GM10266 (cell line): ENCODE measurements at regions not wholly inside any gene's neighbourhood (a gene's known extent, or its start where the extent isn't known, plus 50 kb on each side); places are given as distances from the start of the nearest gene placed in this dataset.
"Not testable (repeated sequence)": the region's sequence is repeated elsewhere in the genome, so short reads cannot be mapped to it uniquely, and the experiment has no call there.

Source experiments
- DNase-seq: peaks from one replicate; pipeline ENCODE4 v3.0.0; 2012; ENCODE audit errors: extremely low spot score
- TF ChIP-seq, protein P1 (sequence below): IDR thresholded peaks from 2 replicates; pipeline ENCODE4 v1.5.1; 2012; ENCODE audit warnings: mild to moderate bottlenecking, low read depth; ENCODE audit not compliant: control insufficient read depth, insufficient read depth; ENCODE audit errors: missing control alignments

DNA sequence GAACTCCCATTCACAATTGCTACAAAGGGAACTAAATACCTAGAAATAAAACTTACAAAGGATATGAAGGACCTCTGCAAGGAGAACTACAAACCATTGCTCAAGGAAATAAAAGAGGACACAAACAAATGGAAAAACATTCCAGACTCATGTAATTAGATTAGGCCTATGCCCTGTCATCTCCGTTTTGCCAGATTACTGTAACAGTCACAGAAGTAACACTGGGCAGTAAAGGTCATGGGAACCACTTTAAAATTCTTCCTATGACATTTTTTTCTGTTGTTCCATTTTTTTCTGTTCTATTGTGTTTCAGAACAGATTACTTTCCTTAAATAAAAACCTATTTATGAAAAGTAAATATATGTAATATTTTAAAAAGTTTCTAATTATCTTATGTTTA lies 199.4 kb upstream of the CENPE start:
- DNase-seq: no peak
- TF ChIP-seq, protein P1, sequence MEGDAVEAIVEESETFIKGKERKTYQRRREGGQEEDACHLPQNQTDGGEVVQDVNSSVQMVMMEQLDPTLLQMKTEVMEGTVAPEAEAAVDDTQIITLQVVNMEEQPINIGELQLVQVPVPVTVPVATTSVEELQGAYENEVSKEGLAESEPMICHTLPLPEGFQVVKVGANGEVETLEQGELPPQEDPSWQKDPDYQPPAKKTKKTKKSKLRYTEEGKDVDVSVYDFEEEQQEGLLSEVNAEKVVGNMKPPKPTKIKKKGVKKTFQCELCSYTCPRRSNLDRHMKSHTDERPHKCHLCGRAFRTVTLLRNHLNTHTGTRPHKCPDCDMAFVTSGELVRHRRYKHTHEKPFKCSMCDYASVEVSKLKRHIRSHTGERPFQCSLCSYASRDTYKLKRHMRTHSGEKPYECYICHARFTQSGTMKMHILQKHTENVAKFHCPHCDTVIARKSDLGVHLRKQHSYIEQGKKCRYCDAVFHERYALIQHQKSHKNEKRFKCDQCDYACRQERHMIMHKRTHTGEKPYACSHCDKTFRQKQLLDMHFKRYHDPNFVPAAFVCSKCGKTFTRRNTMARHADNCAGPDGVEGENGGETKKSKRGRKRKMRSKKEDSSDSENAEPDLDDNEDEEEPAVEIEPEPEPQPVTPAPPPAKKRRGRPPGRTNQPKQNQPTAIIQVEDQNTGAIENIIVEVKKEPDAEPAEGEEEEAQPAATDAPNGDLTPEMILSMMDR: no peak

DNA sequence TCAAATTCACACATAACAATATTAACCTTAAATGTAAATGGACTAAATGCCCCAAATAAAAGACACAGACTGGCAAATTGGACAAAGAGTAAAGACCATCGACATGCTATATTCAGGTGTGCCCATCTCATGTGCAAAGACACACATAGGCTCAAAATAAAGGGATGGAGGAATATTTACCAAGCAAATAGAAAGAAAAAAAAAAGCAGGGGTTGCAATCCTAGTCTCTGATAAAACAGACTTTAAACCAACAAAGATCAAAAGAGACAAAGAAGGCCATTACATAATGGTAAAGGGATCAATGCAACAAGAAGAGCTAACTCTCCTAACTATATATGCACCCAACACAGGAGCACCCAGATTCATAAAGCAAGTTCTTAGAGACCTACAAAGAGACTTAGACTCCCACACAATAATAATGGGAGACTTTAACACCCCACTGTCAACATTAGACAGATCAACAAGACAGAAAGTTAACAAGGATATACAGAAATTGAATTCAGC lies 189.4 kb upstream of the CENPE start:
- DNase-seq: not testable (repeated sequence)

DNA sequence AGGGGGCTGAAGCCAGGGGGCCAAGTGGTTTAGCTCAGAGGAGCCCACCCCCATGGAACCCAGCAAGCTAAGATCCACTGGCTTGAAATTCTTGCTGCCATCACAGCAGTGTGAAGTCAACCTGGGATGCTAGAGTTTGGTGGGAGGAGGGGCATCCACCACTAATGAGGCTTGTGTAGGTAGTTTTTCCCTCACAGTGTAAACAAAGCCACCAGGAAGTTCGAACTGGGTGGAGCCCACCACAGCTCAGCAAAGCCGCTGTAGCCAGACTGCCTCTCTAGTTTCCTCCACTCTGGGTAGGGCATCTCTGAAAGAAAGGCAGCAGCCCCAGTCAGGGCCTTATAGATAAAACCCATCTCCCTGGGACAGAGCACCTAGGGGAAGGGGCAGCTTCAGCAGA lies 187.4 kb upstream of the CENPE start:
- not testable (repeated sequence) for DNase-seq

DNA sequence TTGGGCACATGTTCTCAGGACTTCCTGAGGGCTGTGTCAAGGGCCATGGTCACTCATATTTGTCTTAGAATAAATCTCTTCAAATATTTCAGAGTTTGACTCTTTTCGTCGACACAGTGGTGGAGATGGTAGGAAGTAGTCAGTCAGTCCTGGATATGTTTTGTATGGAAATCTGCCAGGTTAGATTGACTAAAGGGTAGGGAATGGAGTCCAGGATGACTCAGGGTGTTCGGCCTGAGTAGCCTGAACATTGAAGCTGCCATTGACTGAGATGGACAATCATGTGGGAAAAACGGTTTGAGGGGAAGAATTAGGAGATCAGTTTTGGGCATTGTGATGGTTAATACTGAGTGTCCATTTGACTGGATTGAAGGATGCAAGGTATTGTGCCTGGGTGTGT lies 177.1 kb upstream of the CENPE start:
- TF ChIP-seq, protein P1: no peak
- DNase-seq: no peak

DNA sequence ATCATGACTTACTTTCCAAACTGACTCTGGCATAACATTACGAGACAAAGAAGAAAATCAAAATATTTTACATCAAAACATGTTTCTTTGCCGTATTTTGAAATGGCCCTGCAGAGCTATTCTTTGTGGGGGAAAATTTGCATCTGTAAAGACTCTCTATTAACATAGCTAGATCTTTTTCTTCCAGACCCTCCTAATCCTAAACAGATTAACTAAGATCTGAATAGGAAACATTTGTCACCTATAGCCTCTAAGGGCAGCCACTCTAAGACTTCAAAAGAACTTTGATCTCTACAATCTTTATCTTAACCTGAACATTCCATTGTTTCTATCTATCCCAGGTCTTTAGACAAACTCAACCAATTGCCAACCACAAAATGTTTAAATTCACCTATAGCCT lies 176.6 kb upstream of the CENPE start:
- no peak for DNase-seq
- TF ChIP-seq, protein P1: no peak

DNA sequence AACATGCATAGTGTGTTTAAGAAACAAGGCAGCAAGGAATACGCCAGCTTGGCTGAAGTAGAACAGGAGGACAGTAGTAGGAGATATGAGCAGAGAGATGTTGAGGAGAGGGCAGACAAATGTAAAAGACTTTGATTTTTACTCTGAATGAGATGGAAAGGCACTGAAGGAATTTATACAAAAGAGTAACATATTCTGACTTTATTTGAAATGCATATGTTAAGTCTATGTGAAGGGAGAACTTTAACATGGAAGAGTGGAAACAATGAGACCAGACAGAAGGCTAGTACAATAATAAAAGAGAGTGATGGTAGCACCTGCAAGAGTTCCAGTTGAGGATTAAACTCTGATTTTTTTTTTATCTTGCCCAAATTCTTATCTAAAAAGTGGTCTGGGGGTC lies 176.2 kb upstream of the CENPE start:
- DNase-seq: no peak
- TF ChIP-seq, protein P1: no peak

DNA sequence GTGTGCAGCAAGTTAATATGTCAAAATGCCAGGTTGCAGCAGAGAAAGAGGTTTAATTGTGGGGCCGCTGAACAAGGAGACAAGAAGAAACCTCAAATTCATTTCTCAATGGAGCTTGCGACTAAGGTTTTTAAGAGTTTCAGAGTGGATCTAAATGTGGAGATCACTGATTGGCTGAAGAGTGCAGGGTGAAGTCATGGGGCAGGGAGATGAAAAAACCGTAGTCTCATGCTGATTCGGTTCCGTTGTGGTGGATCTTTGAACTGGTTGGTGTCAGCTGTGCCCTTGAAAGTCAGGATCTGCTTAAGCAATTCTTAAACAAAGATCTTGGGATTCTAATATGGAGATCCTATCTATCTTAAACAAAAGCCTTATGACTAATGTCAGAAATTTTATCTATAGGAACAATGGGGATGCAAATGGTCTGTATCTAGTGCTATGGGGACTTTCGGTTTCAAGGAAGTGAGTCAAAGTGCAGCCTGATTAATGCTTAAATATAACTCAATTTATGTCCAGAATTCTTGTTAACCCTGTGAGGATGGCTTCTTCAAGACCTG lies 173.9 kb upstream of the CENPE start:
- DNase-seq: no peak
- TF ChIP-seq, protein P1: no peak

DNA sequence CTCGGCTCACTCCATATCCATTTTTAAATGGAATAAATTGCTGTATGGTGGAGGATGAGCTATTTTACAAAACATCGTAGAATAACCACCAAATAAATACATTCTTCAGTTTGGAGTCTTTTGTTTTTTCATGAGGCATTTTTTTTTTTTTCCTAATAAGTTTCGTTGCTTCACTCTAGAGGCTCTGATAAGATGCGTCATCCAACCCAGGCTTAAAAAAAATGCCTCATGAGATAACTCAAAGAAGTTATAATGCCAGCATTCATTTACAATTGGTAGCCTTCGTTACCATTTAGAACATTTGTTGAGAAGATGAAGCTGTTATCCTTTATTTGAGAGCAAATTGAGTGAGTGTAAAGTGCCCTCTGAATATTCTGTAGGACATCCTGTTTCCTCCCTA lies 172.2 kb upstream of the CENPE start:
- TF ChIP-seq, protein P1: no peak
- no peak for DNase-seq

DNA sequence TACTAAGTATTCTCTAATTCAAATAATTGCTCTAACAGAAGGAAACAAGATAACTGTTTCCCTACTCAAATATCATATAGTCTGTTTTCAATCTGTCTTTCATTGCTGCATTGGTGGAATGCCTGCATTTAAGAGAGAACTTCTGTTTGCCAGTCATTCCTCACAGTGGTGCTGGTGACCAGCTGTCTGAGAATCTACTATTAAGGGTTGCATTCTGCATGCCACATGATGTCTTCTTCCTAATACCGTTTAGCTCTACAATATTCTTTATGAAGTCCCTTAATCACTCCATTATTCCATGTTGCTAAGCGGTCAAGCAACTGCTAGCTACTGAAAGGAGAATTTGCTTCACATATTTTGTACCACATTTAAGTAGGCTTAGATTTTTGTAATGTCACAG lies 167.1 kb upstream of the CENPE start:
- DNase-seq: no peak
- TF ChIP-seq, protein P1: no peak
